ENCODE measurements at regions not wholly inside any gene's neighbourhood (a gene's known extent, or its start where the extent isn't known, plus 50 kb on each side); places are given as distances from the start of the nearest gene placed in this dataset.
A peak's percentile ranks its signal among the peaks of the same experiment; 100 is the strongest.

DNA sequence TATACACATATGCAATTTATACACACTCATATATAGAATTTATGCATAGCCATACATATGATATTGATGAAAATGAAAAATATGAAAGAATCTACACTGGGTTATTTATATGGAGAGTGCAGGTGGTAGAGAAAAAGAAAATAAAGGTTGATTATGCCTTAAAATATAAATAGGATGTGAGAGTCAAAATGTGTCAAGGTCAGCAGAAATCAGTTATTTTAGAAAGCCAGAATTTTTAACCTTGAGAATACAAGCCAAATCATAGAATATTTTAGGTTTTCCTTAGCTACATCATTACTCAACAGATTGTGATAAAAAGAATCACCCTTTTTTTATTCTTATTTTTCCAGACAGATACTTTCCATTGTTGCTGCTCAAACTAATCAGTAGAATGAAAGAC lies 146.2 kb downstream of the SLC6A15 start:
- intact Hi-C loops (cut with DNase I) = no loop called here
- ATAC-seq = no peak
- Histone ChIP-seq H3K4me3 (no peak overlapping the region), H3K9me3 (no peaks in the 10 kb centered on the region), H3K27me3 (no peaks in the 10 kb centered on the region), H3K36me3 (no peaks in the 10 kb centered on the region), H3K27ac (no peak overlapping the region), H3K4me1 (no peaks in the 10 kb centered on the region)
- DNase-seq = no peak
- TF ChIP-seq, protein P1, sequence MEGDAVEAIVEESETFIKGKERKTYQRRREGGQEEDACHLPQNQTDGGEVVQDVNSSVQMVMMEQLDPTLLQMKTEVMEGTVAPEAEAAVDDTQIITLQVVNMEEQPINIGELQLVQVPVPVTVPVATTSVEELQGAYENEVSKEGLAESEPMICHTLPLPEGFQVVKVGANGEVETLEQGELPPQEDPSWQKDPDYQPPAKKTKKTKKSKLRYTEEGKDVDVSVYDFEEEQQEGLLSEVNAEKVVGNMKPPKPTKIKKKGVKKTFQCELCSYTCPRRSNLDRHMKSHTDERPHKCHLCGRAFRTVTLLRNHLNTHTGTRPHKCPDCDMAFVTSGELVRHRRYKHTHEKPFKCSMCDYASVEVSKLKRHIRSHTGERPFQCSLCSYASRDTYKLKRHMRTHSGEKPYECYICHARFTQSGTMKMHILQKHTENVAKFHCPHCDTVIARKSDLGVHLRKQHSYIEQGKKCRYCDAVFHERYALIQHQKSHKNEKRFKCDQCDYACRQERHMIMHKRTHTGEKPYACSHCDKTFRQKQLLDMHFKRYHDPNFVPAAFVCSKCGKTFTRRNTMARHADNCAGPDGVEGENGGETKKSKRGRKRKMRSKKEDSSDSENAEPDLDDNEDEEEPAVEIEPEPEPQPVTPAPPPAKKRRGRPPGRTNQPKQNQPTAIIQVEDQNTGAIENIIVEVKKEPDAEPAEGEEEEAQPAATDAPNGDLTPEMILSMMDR (IDR thresholded peaks at IDR 0.05) = no peak

DNA sequence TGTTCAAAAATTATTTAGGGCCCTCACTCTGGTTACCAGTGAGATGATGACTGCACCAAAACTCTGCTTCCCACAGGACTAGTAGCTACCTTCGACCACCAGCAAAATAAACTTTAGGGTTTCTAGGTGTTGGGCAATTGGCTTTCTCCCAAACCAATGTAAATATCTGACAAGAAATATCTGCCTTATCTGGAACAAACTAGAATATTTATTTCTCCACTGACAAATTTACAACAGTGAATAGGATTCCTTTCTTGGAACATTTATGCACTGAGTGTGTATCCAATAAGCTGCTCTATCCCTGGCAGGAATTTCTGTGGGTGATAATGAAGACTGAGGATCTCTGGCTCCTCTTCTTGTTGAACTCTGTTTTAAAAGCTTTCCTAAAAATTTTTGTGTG lies 148.6 kb downstream of the SLC6A15 start:
- no peaks in the 10 kb centered on the region for H3K4me1 ChIP-seq
- TF ChIP-seq, protein P1 (IDR thresholded peaks at IDR 0.05) = no peak
- DNase-seq = no peak
- no peaks in the 10 kb centered on the region for H3K36me3 ChIP-seq
- no peaks in the 10 kb centered on the region for H3K27me3 ChIP-seq
- ATAC-seq = peak; percentile 15
- H3K4me3 ChIP-seq = no peak overlapping the region
- no peak overlapping the region for H3K27ac ChIP-seq
- H3K9me3 ChIP-seq = no peaks in the 10 kb centered on the region
- intact Hi-C loops (cut with DNase I) = no loop called here

DNA sequence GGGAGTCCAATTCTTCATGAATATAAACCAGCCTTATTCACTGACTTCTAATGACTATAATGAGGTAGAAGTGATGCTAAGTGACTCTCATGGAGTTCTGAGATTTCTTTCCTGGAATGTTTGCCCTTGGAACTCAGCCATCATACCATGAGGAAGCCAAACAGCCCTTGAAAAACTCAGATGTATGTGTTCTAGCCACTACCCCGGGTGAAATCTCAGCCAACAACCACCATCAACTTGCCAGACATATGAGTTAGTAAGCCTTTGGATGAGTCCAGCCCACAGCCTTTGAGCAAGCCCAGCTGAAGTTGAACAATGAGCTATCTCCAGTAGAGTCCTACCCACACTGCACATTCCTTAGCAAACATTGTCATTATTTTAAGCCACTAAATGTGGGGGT lies 149.5 kb downstream of the SLC6A15 start:
- peak in 1 of 4 donors; percentile 58 for DNase-seq
- peak; percentile 91 for ATAC-seq

DNA sequence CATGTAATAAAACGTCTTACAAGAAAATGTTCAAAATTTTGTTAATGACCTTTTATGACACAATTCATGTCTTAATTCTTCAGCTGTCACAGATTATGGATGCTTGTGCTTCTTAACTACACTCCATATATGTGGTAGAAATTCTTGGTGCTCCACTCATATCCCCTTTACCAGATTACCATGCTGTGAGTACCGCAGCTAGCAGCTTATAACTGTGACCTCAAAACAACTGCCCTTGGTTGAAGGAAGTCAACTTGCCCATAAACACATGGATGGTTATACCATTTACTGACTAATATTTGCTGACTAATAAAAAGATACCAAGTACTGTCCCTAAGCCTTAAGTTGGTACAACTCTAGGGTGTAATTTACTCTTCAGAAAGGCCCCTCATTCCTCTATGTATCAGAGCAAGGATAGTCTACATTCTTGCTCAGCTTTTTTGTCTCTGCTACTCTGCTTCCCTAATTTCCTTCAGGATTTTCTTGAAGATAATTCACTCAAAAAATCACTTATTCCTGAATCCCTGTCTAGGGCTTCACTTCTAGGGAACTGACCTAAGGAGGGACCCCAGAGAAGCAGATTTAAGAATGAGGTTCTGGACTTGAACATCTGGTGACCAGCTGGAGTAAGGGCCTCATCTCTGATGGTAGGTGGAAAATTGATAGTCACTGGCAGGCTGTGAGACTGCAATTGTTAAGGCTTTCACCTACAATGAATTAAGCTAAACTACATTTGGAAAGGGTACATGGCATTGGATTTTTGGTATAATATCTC lies 152.3 kb downstream of the SLC6A15 start:
- H3K9me3 ChIP-seq = no peaks in the 10 kb centered on the region
- TF ChIP-seq, protein P1 (IDR thresholded peaks at IDR 0.05) = no peak
- H3K27ac ChIP-seq = no peak overlapping the region
- H3K4me1 ChIP-seq = no peaks in the 10 kb centered on the region
- no peak overlapping the region for H3K4me3 ChIP-seq
- ATAC-seq (no peak), DNase-seq (no peak)
- no peaks in the 10 kb centered on the region for H3K27me3 ChIP-seq
- intact Hi-C loops (cut with DNase I) = no loop called here
- H3K36me3 ChIP-seq = no peaks in the 10 kb centered on the region

More for the DNA sequence above, 149.5 kb downstream of the SLC6A15 start:
- Histone ChIP-seq H3K36me3 (no peaks in the 10 kb centered on the region), H3K9me3 (no peaks in the 10 kb centered on the region), H3K27me3 (no peaks in the 10 kb centered on the region), H3K4me3 (no peak overlapping the region), H3K27ac (no peak overlapping the region), H3K4me1 (no peaks in the 10 kb centered on the region)
- TF ChIP-seq, protein P1 (IDR thresholded peaks at IDR 0.05) = no peak
- intact Hi-C loops (cut with DNase I) = no loop called here

DNA sequence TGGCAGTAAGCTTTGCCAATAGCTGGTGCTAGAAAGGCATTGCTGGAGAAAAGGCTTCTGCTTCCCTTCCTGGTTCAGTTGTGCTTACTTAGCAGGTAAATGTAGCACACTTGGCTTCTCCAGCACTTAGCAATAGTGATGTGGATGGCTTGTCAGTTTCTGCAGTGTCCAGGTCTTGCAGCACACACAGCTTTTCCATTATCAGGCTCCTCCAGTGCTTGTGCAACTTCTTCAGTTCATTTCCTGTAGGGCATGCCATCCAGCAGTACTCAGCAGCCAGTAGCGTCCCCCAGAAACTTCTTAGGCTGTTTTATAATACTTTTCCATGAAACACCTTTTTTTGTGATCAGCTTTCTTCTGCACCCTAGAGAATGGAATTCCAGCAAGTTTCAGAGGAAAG lies 154.6 kb downstream of the SLC6A15 start:
- no peak overlapping the region for H3K27ac ChIP-seq
- TF ChIP-seq, protein P1 (IDR thresholded peaks at IDR 0.05) = no peak
- H3K4me1 ChIP-seq = no peaks in the 10 kb centered on the region
- ATAC-seq = peak; percentile 42
- H3K9me3 ChIP-seq = no peaks in the 10 kb centered on the region
- intact Hi-C loops (cut with DNase I) = no loop called here
- DNase-seq = no peak
- no peaks in the 10 kb centered on the region for H3K27me3 ChIP-seq
- H3K36me3 ChIP-seq = no peaks in the 10 kb centered on the region
- H3K4me3 ChIP-seq = no peak overlapping the region
